Endothelial cell of umbilical vein (primary cell): ENCODE measurements at regions not wholly inside any gene's neighbourhood (a gene's known extent, or its start where the extent isn't known, plus 50 kb on each side); places are given as distances from the start of the nearest gene placed in this dataset.

Experiments used
- BruUV-seq: library from RNA; stranded (reverse); fragments of 400-500 nt; replicated peaks from 2 replicates; lab custom pipeline; 2021; lab: Mats Ljungman, UMichigan
- CTCF ChIA-PET: fragments of 300-600, 350-600 bp; sonication (Branson Sonifier 250); formaldehyde crosslinking; loops from one replicate; lab custom pipeline; 2021; ENCODE audit warnings: antibody characterized with exemption, inconsistent platforms; lab: Charles Lee
- POLR2A ChIA-PET: fragments of 300-600, 350-600 bp; sonication (Branson Sonifier 250); formaldehyde crosslinking; loops from one replicate; lab custom pipeline; 2021; ENCODE audit warnings: antibody characterized with exemption, inconsistent platforms; lab: Charles Lee
- DNase-seq: peaks from one replicate; pipeline ENCODE4 v3.0.0-alpha.2; 2011; ENCODE audit warnings: low read depth, low spot score
- FAIRE-seq: peaks from 2 replicates; lab custom pipeline; 2011; peaks lifted over from hg19 to GRCh38; lab: Jason Lieb, UNC
- H2AFZ ChIP-seq: 2 replicates; pipeline ENCODE4 v1.6.0; 2012; ENCODE audit warnings: low read depth, low read length, control low read depth, inconsistent platforms
- H3K27ac ChIP-seq: 2 replicates; pipeline ENCODE4 v1.5.1; 2011; ENCODE audit warnings: low read depth, mild to moderate bottlenecking, control low read depth, low read length, moderate library complexity; ENCODE audit not compliant: insufficient read depth
- H3K27me3 ChIP-seq, 2 experiments: 2 replicates each; pipeline versions ENCODE4 v1.6.0 to v1.6.1; 2011; ENCODE audit warnings: low read length in 2 of 2, mixed read lengths in 1 of 2; ENCODE audit not compliant: control insufficient read depth in 2 of 2, insufficient read depth in 2 of 2
- H3K36me3 ChIP-seq, 2 experiments: 2 replicates in 1 of 2; 3 replicates in 1 of 2; pipeline ENCODE4 v1.5.1; 2011; ENCODE audit warnings: low read length in 2 of 2, mild to moderate bottlenecking in 1 of 2, moderate library complexity in 1 of 2; ENCODE audit not compliant: control insufficient read depth in 2 of 2, insufficient read depth in 2 of 2; ENCODE audit errors: extremely low read depth in 1 of 2
- H3K4me1 ChIP-seq: 3 replicates; pipeline ENCODE4 v1.5.1; 2011; ENCODE audit warnings: mild to moderate bottlenecking, low read length; ENCODE audit not compliant: control insufficient read depth, insufficient read depth; ENCODE audit errors: extremely low read depth
- H3K4me2 ChIP-seq: 2 replicates; pipeline ENCODE4 v1.6.1; 2011; ENCODE audit warnings: low read length, control low read depth, mixed read lengths; ENCODE audit not compliant: insufficient read depth
- H3K4me3 ChIP-seq, 3 experiments: fragments of 200-600 bp in 1 of 3; sonication (generic), shearing (Covaris generic) in 1 of 3; replicated peaks in 1 of 3; 2 replicates each; pipeline ENCODE4 v1.5.1; 2011 to 2016; ENCODE audit warnings: control low read depth in 3 of 3, low read length in 3 of 3, mild to moderate bottlenecking in 2 of 3, inconsistent platforms in 1 of 3, low read depth in 1 of 3, moderate library complexity in 1 of 3; ENCODE audit not compliant: insufficient read depth in 1 of 3
- H3K79me2 ChIP-seq: 2 replicates; pipeline ENCODE4 v1.6.0; 2012; ENCODE audit warnings: low read length, inconsistent platforms; ENCODE audit not compliant: control insufficient read depth, insufficient read depth
- H3K9ac ChIP-seq: replicated peaks from 2 replicates; pipeline ENCODE3; 2011; ENCODE audit warnings: low read length, control low read depth; ENCODE audit not compliant: insufficient read depth; ENCODE audit errors: extremely low read depth
- H3K9me1 ChIP-seq: replicated peaks from 3 replicates; pipeline ENCODE4 v1.6.0; 2011; ENCODE audit warnings: mild to moderate bottlenecking, low read length; ENCODE audit not compliant: control insufficient read depth, insufficient read depth; ENCODE audit errors: extremely low read depth
- H3K9me3 ChIP-seq: replicated peaks from 2 replicates; pipeline ENCODE4 v1.5.1; 2012; ENCODE audit warnings: low read length, inconsistent platforms; ENCODE audit not compliant: control insufficient read depth, insufficient read depth
- H4K20me1 ChIP-seq: replicated peaks from 2 replicates; pipeline ENCODE3; 2011; ENCODE audit warnings: mild to moderate bottlenecking, low read length; ENCODE audit not compliant: control insufficient read depth, insufficient read depth; ENCODE audit errors: extremely low read depth
- EZH2 ChIP-seq: IDR thresholded peaks from 2 replicates; pipeline ENCODE4 v1.6.1; 2012; ENCODE audit warnings: borderline replicate concordance, low read depth, mild to moderate bottlenecking, moderate library complexity, low read length, inconsistent platforms; ENCODE audit not compliant: severe bottlenecking
- FOS ChIP-seq: IDR thresholded peaks from 2 replicates; pipeline ENCODE4 v1.6.1; 2011; ENCODE audit warnings: mild to moderate bottlenecking, low read length, moderate library complexity, borderline replicate concordance; ENCODE audit not compliant: insufficient read depth
- GATA2 ChIP-seq: IDR thresholded peaks from 2 replicates; pipeline ENCODE4 v1.7.0; 2011; ENCODE audit warnings: low read depth, mild to moderate bottlenecking, moderate library complexity, mixed read lengths, low read length; ENCODE audit not compliant: insufficient read length, insufficient read depth
- JUN ChIP-seq: IDR thresholded peaks from 2 replicates; pipeline ENCODE4 v1.6.1; 2011; ENCODE audit warnings: borderline replicate concordance, low read depth; ENCODE audit not compliant: insufficient read length, insufficient read depth
- MYC ChIP-seq: IDR thresholded peaks from one replicate; pipeline ENCODE4 v1.6.1; 2011; ENCODE audit warnings: mild to moderate bottlenecking, low read depth, low read length
- POLR2A ChIP-seq: IDR thresholded peaks from 2 replicates; pipeline ENCODE4 v1.6.1; 2012; ENCODE audit warnings: low read depth, mild to moderate bottlenecking, control low read depth, low read length
- POLR2AphosphoS5 ChIP-seq: IDR thresholded peaks from 2 replicates; pipeline ENCODE4 v1.6.1; 2012; ENCODE audit warnings: low read depth, mild to moderate bottlenecking, control low read depth, low read length, moderate library complexity; ENCODE audit not compliant: insufficient read depth
- dilution Hi-C: fragments of 300-500 bp; cut with MboI; formaldehyde crosslinking; loops from one replicate; pipeline ENCODE4 v1.15.0; 2019; ENCODE audit warnings: low sequenced_read_pairs; ENCODE audit not compliant: extremely low pct_ligation_motif_present
- intact Hi-C: fragments of 100-400 bp; cut with micrococcal nuclease; formaldehyde crosslinking; loops from one replicate; pipeline ENCODE4 v1.10.0; 2022
- TF ChIP-seq, protein P1 (sequence below), 2 donors: IDR thresholded peaks; 1 replicate in 1 of 2; 2 replicates in 1 of 2; pipeline ENCODE4 v1.5.1; 2011; ENCODE audit warnings: low read length in 2 of 2, mild to moderate bottlenecking in 2 of 2, moderate library complexity in 2 of 2, control low read depth in 1 of 2, inconsistent platforms in 1 of 2, low read depth in 1 of 2; ENCODE audit not compliant: insufficient read depth in 1 of 2; ENCODE audit errors: extremely low read depth in 1 of 2
- TF ChIP-seq, protein P2 (sequence below): IDR thresholded peaks from 2 replicates; pipeline ENCODE4 v1.6.1; 2011; ENCODE audit not compliant: insufficient read depth, insufficient read length

DNA sequence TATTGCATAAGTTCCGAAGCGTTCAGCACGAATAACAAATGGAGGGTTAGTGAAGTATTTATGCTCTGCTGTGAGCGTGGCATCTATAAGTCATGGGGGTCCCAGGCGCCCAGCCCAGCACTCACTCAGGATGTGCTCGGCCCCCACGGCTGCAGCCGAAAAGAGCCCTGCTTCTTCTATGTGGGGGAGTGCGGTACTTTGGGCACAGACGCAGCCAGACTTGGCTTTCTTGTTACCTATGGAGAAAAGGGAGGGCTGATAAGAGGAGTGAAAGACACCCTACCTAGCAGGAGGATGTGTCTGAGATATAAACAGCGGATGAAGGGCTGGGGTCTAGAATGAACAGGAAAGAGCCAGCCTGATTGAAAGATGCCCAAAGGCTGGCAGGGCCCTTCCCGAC lies 51.4 kb downstream of the MRPL36 start:
- no peaks in the 10 kb centered on the region for H3K4me1 ChIP-seq
- no peaks in the 10 kb centered on the region for H3K9me3 ChIP-seq
- no peak overlapping the region for H3K4me2 ChIP-seq
- no peaks in the 10 kb centered on the region for H4K20me1 ChIP-seq
- H3K79me2 ChIP-seq, result no peaks in the 10 kb centered on the region
- no peaks in the 10 kb centered on the region for H3K36me3 ChIP-seq
- no peaks in the 10 kb centered on the region for H3K9me1 ChIP-seq
- TF ChIP-seq EZH2 (no peak), MYC (no peak), JUN (no peak)
- ChIA-PET CTCF (no interaction called here), POLR2A (no interaction called here)
- no peak for DNase-seq
- dilution Hi-C loops, result no loop called here
- BruUV-seq, result no TSS peak
- no peak for FAIRE-seq
- H3K27ac ChIP-seq, result no peak overlapping the region
- H3K4me3 ChIP-seq, result no peak overlapping the region
- H2AFZ ChIP-seq, result no peak overlapping the region
- intact Hi-C loops, result no loop called here
- H3K27me3 ChIP-seq, result no peaks in the 10 kb centered on the region
- no peak overlapping the region for H3K9ac ChIP-seq

DNA sequence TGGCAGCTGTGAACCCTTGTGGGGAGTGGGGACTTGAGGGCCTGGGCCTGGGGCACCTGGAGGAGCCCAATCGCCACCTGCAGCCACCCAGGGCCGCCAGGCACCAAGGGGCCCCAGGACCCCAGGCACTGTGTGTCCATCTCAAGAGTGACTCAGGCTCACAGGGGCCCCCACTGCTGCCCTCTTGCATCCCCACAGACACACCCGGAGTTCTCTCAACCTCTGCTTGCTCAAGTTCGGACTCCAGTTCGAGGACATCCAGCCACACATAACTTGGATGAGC lies 51.9 kb downstream of the MRPL36 start:
- POLR2A ChIA-PET, result no interaction called here
- no peaks in the 10 kb centered on the region for H3K36me3 ChIP-seq
- no peaks in the 10 kb centered on the region for H4K20me1 ChIP-seq
- no peaks in the 10 kb centered on the region for H3K79me2 ChIP-seq
- no peak overlapping the region for H3K27ac ChIP-seq
- TF ChIP-seq JUN (no peak), EZH2 (no peak), MYC (no peak), POLR2A (no peak), POLR2AphosphoS5 (no peak), GATA2 (no peak), FOS (no peak)
- TF ChIP-seq, protein P1, sequence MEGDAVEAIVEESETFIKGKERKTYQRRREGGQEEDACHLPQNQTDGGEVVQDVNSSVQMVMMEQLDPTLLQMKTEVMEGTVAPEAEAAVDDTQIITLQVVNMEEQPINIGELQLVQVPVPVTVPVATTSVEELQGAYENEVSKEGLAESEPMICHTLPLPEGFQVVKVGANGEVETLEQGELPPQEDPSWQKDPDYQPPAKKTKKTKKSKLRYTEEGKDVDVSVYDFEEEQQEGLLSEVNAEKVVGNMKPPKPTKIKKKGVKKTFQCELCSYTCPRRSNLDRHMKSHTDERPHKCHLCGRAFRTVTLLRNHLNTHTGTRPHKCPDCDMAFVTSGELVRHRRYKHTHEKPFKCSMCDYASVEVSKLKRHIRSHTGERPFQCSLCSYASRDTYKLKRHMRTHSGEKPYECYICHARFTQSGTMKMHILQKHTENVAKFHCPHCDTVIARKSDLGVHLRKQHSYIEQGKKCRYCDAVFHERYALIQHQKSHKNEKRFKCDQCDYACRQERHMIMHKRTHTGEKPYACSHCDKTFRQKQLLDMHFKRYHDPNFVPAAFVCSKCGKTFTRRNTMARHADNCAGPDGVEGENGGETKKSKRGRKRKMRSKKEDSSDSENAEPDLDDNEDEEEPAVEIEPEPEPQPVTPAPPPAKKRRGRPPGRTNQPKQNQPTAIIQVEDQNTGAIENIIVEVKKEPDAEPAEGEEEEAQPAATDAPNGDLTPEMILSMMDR (IDR thresholded peaks at IDR 0.05; ENCODE audit: extremely low read depth in 1 of 2, insufficient read depth in 1 of 2, low read depth in 1 of 2, low read length in 2 of 2), result no peak
- TF ChIP-seq, protein P2, sequence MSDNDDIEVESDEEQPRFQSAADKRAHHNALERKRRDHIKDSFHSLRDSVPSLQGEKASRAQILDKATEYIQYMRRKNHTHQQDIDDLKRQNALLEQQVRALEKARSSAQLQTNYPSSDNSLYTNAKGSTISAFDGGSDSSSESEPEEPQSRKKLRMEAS, result no peak
- no peak for FAIRE-seq
- no peak overlapping the region for H3K9ac ChIP-seq
- H2AFZ ChIP-seq, result no peak overlapping the region
- H3K4me1 ChIP-seq, result no peaks in the 10 kb centered on the region
- H3K27me3 ChIP-seq, result no peaks in the 10 kb centered on the region
- no peak overlapping the region for H3K4me2 ChIP-seq
- no peaks in the 10 kb centered on the region for H3K9me3 ChIP-seq
- dilution Hi-C loops, result no loop called here
- DNase-seq, result no peak
- no peaks in the 10 kb centered on the region for H3K9me1 ChIP-seq
- CTCF ChIA-PET, result no interaction called here
- intact Hi-C loops, result no loop called here
- no TSS peak for BruUV-seq
- no peak overlapping the region for H3K4me3 ChIP-seq
